Neural cell (in vitro differentiated cells): ENCODE measurements at regions not wholly inside any gene's neighbourhood (a gene's known extent, or its start where the extent isn't known, plus 50 kb on each side); places are given as distances from the start of the nearest gene placed in this dataset.

Source experiments
- H2AFZ ChIP-seq: fragments of 200-600, 300-800 bp; sonication (generic), shearing (Covaris generic); 2 replicates; pipeline ENCODE4 v1.6.0; 2014; ENCODE audit warnings: low read depth, mild to moderate bottlenecking, antibody characterized with exemption, low read length, moderate library complexity
- H3F3A ChIP-seq: fragments of 200-600 bp; shearing (Covaris generic); 2 replicates; pipeline ENCODE4 v1.6.1; 2016; ENCODE audit warnings: mild to moderate bottlenecking, moderate library complexity, mixed read lengths, antibody characterized with exemption, low read length; ENCODE audit not compliant: insufficient read depth, poor library complexity, severe bottlenecking
- H3K27ac ChIP-seq: fragments of 200-600, 300-800 bp; sonication (generic), shearing (Covaris generic); 2 replicates; pipeline ENCODE4 v1.5.1; 2014; ENCODE audit warnings: mild to moderate bottlenecking, low read length, moderate library complexity
- H3K27me3 ChIP-seq: fragments of 300-800, 200-600 bp; sonication (generic), shearing (Covaris generic); 2 replicates; pipeline ENCODE4 v1.6.0; 2014; ENCODE audit warnings: mild to moderate bottlenecking, low read depth, low read length, moderate library complexity; ENCODE audit not compliant: insufficient read depth
- H3K36me3 ChIP-seq: fragments of 300-800, 200-600 bp; sonication (generic), shearing (Covaris generic); 2 replicates; pipeline ENCODE4 v1.5.1; 2014; ENCODE audit warnings: mild to moderate bottlenecking, antibody characterized with exemption, low read length, moderate library complexity; ENCODE audit not compliant: insufficient read depth
- H3K4me2 ChIP-seq: fragments of 300-800, 200-600 bp; sonication (generic), shearing (Covaris generic); 2 replicates; pipeline ENCODE4 v1.6.0; 2014; ENCODE audit warnings: mild to moderate bottlenecking, low read length
- H3K4me3 ChIP-seq: fragments of 300-800, 200-600 bp; sonication (generic), shearing (Covaris generic); 2 replicates; pipeline ENCODE4 v1.5.1; 2014; ENCODE audit warnings: mild to moderate bottlenecking, low read length, moderate library complexity
- H3K79me2 ChIP-seq: fragments of 200-600 bp; shearing (Covaris generic); replicated peaks from 2 replicates; pipeline ENCODE4 v1.6.0; 2014; ENCODE audit warnings: mild to moderate bottlenecking, low read length, moderate library complexity; ENCODE audit not compliant: insufficient read depth
- H3K9ac ChIP-seq: fragments of 300-800, 200-600 bp; sonication (generic), shearing (Covaris generic); 2 replicates; pipeline ENCODE4 v1.6.1; 2016; ENCODE audit warnings: mild to moderate bottlenecking, low read length, mixed read lengths
- H3K9me2 ChIP-seq: fragments of 200-600 bp; shearing (Covaris generic); 2 replicates; pipeline ENCODE4 v1.6.1; 2016; ENCODE audit warnings: mild to moderate bottlenecking, low read length, mixed read lengths; ENCODE audit not compliant: insufficient read depth
- H3K9me3 ChIP-seq: fragments of 200-600, 300-800 bp; sonication (generic), shearing (Covaris generic); 2 replicates; pipeline ENCODE4 v1.6.1; 2016; ENCODE audit warnings: mild to moderate bottlenecking, mixed run types, low read length, moderate library complexity, mixed read lengths
- H4K20me1 ChIP-seq: fragments of 200-600 bp; shearing (Covaris generic); 2 replicates; pipeline ENCODE4 v1.6.1; 2016; ENCODE audit warnings: mild to moderate bottlenecking, mixed run types; ENCODE audit not compliant: insufficient read depth
- CTCF ChIP-seq: fragments of 450-650 bp; IDR thresholded peaks from 2 replicates; pipeline ENCODE4 v1.5.1; 2014; ENCODE audit warnings: antibody characterized with exemption, mild to moderate bottlenecking, moderate library complexity; ENCODE audit not compliant: poor library complexity, severe bottlenecking
- EP300 ChIP-seq: fragments of 450-650 bp; conservative IDR thresholded peaks from 2 replicates; pipeline ENCODE4 v1.6.1; 2014; ENCODE audit warnings: antibody characterized with exemption, mild to moderate bottlenecking, moderate library complexity; ENCODE audit not compliant: poor library complexity, severe bottlenecking
- EZH2 ChIP-seq: fragments of 200-600, 300-800 bp; shearing (Covaris generic), sonication (generic); IDR thresholded peaks from 2 replicates; pipeline ENCODE4 v1.6.1; 2014; ENCODE audit warnings: antibody characterized with exemption, low read length, borderline replicate concordance, mild to moderate bottlenecking; ENCODE audit not compliant: insufficient read depth, poor library complexity, severe bottlenecking
- MXI1 ChIP-seq: fragments of 450-650 bp; conservative IDR thresholded peaks from 2 replicates; pipeline ENCODE4 v1.6.1; 2014; ENCODE audit warnings: antibody characterized with exemption, mild to moderate bottlenecking; ENCODE audit not compliant: poor library complexity, severe bottlenecking
- POLR2AphosphoS5 ChIP-seq: IDR thresholded peaks from 2 replicates; pipeline ENCODE4 v1.6.1; 2012
- RAD21 ChIP-seq: fragments of 450-650 bp; conservative IDR thresholded peaks from 2 replicates; pipeline ENCODE4 v1.6.1; 2014; ENCODE audit warnings: antibody characterized with exemption, mild to moderate bottlenecking, moderate library complexity
- REST ChIP-seq: IDR thresholded peaks from 2 replicates; pipeline ENCODE4 v1.6.1; 2012; ENCODE audit warnings: borderline replicate concordance
- SMC3 ChIP-seq: fragments of 450-650 bp; conservative IDR thresholded peaks from 2 replicates; pipeline ENCODE4 v1.6.1; 2014; ENCODE audit warnings: antibody characterized with exemption, mild to moderate bottlenecking, moderate library complexity; ENCODE audit not compliant: poor library complexity
- TAF1 ChIP-seq: IDR thresholded peaks from 2 replicates; pipeline ENCODE4 v1.6.1; 2012; ENCODE audit warnings: low read depth

- Histone ChIP-seq H3K9ac (no peak overlapping the region), H3K27ac (no peak overlapping the region), H3K4me2 (no peak overlapping the region), H3F3A (no peaks in the 10 kb centered on the region), H3K27me3 (no peaks in the 10 kb centered on the region), H3K36me3 (no peaks in the 10 kb centered on the region), H3K4me3 (no peak overlapping the region), H3K9me2 (no peaks in the 10 kb centered on the region), H3K79me2 (no peaks in the 10 kb centered on the region), H3K9me3 (no peaks in the 10 kb centered on the region), H4K20me1 (no peaks in the 10 kb centered on the region), H2AFZ (no peak overlapping the region)
- no peak for TF ChIP-seq TAF1
- no peak for TF ChIP-seq EZH2
Observed at GRCh38 chr11:112762707-112763090, 198.5 kb upstream of the NCAM1 start.

DNA sequence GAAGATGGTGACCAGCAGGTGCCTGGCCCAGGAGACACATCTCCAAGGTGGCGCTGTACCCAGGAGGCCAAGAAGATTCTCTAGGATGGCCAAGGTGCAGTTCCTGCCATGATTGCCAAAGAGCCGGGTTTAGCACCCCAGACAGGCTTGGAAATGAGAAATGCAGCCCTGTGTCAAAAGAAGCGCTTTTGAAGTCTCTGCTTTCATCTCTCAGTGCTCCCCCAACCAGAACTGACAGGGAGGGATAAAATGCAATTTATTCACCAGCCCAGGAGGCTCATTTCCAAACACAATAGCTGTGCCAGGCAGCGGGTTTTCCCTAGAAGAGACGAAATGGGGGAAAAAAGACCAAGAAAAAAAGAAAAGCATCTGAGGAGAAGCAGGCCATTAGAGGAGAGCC lies 195.9 kb upstream of the NCAM1 start:
- Histone ChIP-seq H3K9ac (no peak overlapping the region), H3K79me2 (no peaks in the 10 kb centered on the region), H3K4me2 (no peak overlapping the region), H4K20me1 (no peaks in the 10 kb centered on the region), H3F3A (no peaks in the 10 kb centered on the region), H3K36me3 (no peaks in the 10 kb centered on the region), H3K9me2 (no peaks in the 10 kb centered on the region), H3K9me3 (no peaks in the 10 kb centered on the region), H3K4me3 (no peak overlapping the region), H3K27ac (no peak overlapping the region), H2AFZ (no peak overlapping the region), H3K27me3 (no peaks in the 10 kb centered on the region)
- TF ChIP-seq TAF1, result no peak

DNA sequence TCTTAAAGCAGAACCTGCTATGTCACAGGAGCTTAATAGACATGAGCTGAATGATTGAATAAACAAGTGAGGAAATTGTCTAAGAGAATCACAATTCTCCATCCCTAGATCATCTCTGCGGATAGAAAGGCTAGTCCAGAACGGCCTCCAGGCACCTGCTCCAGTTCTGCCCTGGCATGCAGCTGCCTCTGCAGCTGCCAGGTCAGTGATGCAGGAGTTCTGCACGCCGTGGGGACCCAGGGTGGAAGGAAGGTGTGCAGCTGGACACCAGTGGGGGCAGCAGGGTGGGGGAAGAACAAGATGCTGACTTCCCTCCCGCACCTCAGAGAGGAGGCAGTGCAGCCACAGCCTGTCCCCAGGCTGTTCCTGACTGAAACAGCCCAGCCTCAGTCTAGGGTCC lies 192.1 kb upstream of the NCAM1 start:
- H3K27ac ChIP-seq, result no peak overlapping the region
- H3K4me2 ChIP-seq, result no peak overlapping the region
- no peaks in the 10 kb centered on the region for H3F3A ChIP-seq
- no peak overlapping the region for H3K9ac ChIP-seq
- H4K20me1 ChIP-seq, result no peaks in the 10 kb centered on the region
- no peaks in the 10 kb centered on the region for H3K9me3 ChIP-seq
- no peak overlapping the region for H2AFZ ChIP-seq
- no peaks in the 10 kb centered on the region for H3K36me3 ChIP-seq
- H3K4me3 ChIP-seq, result no peak overlapping the region
- H3K79me2 ChIP-seq, result no peaks in the 10 kb centered on the region
- H3K27me3 ChIP-seq, result no peaks in the 10 kb centered on the region
- H3K9me2 ChIP-seq, result no peaks in the 10 kb centered on the region
- TF ChIP-seq TAF1 (no peak), EP300 (no peak), EZH2 (no peak), SMC3 (no peak), REST (no peak), CTCF (no peak), POLR2AphosphoS5 (no peak), RAD21 (no peak), MXI1 (no peak)
